ENCODE measurements at regions not wholly inside any gene's neighbourhood (a gene's known extent, or its start where the extent isn't known, plus 50 kb on each side); places are given as distances from the start of the nearest gene placed in this dataset.
"Not testable (repeated sequence)": the region's sequence is repeated elsewhere in the genome, so short reads cannot be mapped to it uniquely, and the experiment has no call there.

GRCh38 chr7:76117306-76117991 is 69.5 kb downstream of the MDH2 start:
- H3K79me2 ChIP-seq (ENCODE audit: low read length); DNase-seq; H3F3A ChIP-seq (ENCODE audit: low read length, unreplicated experiment); H3K9ac ChIP-seq (ENCODE audit: low read length); H3K36me3 ChIP-seq (ENCODE audit: low read depth, low read length); H3K27me3 ChIP-seq (ENCODE audit: low read length); H3K9me3 ChIP-seq (ENCODE audit: low read length); ATAC-seq; H3K9me2 ChIP-seq (replicated peaks; ENCODE audit: low read length); H2AFZ ChIP-seq (ENCODE audit: low read length); intact Hi-C loops (cut with micrococcal nuclease); CTCF ChIA-PET; H3K4me2 ChIP-seq (ENCODE audit: low read length); H3K4me1 ChIP-seq (ENCODE audit: insufficient read depth, low read length); H4K20me1 ChIP-seq (ENCODE audit: low read length); BruUV-seq (replicated peaks); POLR2A ChIA-PET (ENCODE audit: unreplicated experiment); H3K4me3 ChIP-seq (ENCODE audit: low read length): not testable (repeated sequence)
- peak overlapping the region; percentile 9; the same call in 1 of the 2 replicates for H3K27ac ChIP-seq (ENCODE audit: low read length)

- H3K4me1 ChIP-seq (ENCODE audit: insufficient read depth, low read length), result peaks cover 10% of the 10 kb centered on the region; the same call in 1 of the 2 replicates
- H3K79me2 ChIP-seq (ENCODE audit: low read length); POLR2A ChIA-PET (ENCODE audit: unreplicated experiment); H3K9me2 ChIP-seq (replicated peaks; ENCODE audit: low read length); H3F3A ChIP-seq (ENCODE audit: low read length, unreplicated experiment); H3K9ac ChIP-seq (ENCODE audit: low read length); H3K9me3 ChIP-seq (ENCODE audit: low read length); H3K36me3 ChIP-seq (ENCODE audit: low read depth, low read length); H2AFZ ChIP-seq (ENCODE audit: low read length); H3K4me2 ChIP-seq (ENCODE audit: low read length); CTCF ChIA-PET; H3K27me3 ChIP-seq (ENCODE audit: low read length); H3K4me3 ChIP-seq (ENCODE audit: low read length); BruUV-seq (replicated peaks); H4K20me1 ChIP-seq (ENCODE audit: low read length): not testable (repeated sequence)
- H3K27ac ChIP-seq (ENCODE audit: low read length), result 0 out of 2 replicates have a peak overlapping the region, but pooled peaks have one; percentile 23
- peak; percentile 90 for ATAC-seq
- intact Hi-C loops (cut with micrococcal nuclease), result loop anchor here (1.0 kb wide), 1 partner anchor 12 kb away; no protein-coding TSS in a partner anchor
- peak; percentile 73 for DNase-seq
Observed at GRCh38 chr7:76118253-76119036, 70.5 kb downstream of the MDH2 start.

- Histone ChIP-seq H3K4me1 (ENCODE audit: insufficient read depth, low read length) (peaks cover 10% of the 10 kb centered on the region; the same call in 1 of the 2 replicates), H3K79me2 (ENCODE audit: low read length) (no peaks in the 10 kb centered on the region), H3K9me3 (ENCODE audit: low read length) (no peaks in the 10 kb centered on the region), H3K36me3 (ENCODE audit: low read depth, low read length) (no peaks in the 10 kb centered on the region), H4K20me1 (ENCODE audit: low read length) (no peaks in the 10 kb centered on the region), H3K4me3 (ENCODE audit: low read length) (no peak overlapping the region), H3K27me3 (ENCODE audit: low read length) (no peaks in the 10 kb centered on the region), H3K9me2 (replicated peaks; ENCODE audit: low read length) (no peaks in the 10 kb centered on the region), H2AFZ (ENCODE audit: low read length) (no peak overlapping the region), H3F3A (ENCODE audit: low read length, unreplicated experiment) (no peaks in the 10 kb centered on the region), H3K9ac (ENCODE audit: low read length) (no peak overlapping the region), H3K27ac (ENCODE audit: low read length) (no peak overlapping the region), H3K4me2 (ENCODE audit: low read length) (no peak overlapping the region)
- intact Hi-C loops (cut with micrococcal nuclease), result no loop called here
- BruUV-seq (replicated peaks), result no TSS peak
- no peak for TF ChIP-seq CTCF (conservative IDR thresholded peaks at IDR 0.05; ENCODE audit: low read depth, low read length)
- no peak for TF ChIP-seq EZH2phosphoT487 (IDR thresholded peaks at IDR 0.05; ENCODE audit: borderline replicate concordance, low read length)
- no peak for TF ChIP-seq EZH2 (IDR thresholded peaks at IDR 0.05; ENCODE audit: low read length, unreplicated experiment)
- CTCF ChIA-PET, result no interaction called here
- POLR2A ChIA-PET (ENCODE audit: unreplicated experiment), result no interaction called here
- DNase-seq (no peak), ATAC-seq (no peak)
Observed at GRCh38 chr7:76121044-76121443, 73.1 kb downstream of the MDH2 start.

Data from PC-3 (cell line).